ENCODE measurements at regions not wholly inside any gene's neighbourhood (a gene's known extent, or its start where the extent isn't known, plus 50 kb on each side); places are given as distances from the start of the nearest gene placed in this dataset.
"Not testable (repeated sequence)": the region's sequence is repeated elsewhere in the genome, so short reads cannot be mapped to it uniquely, and the experiment has no call there.

- DNase-seq (ENCODE audit: low read depth in 1 of 2, low spot score in 1 of 2) = no peak
Observed at GRCh38 chrX:55813150-55813549, 95.6 kb downstream of the RRAGB start.

- DNase-seq (ENCODE audit: low read depth in 1 of 2, low spot score in 1 of 2) = no peak
Observed at GRCh38 chrX:55815546-55815945, 98.0 kb downstream of the RRAGB start.

- no peak for DNase-seq (ENCODE audit: low read depth in 1 of 2, low spot score in 1 of 2)
Observed at GRCh38 chrX:55816023-55816422, 98.5 kb downstream of the RRAGB start.

- no peak for DNase-seq (ENCODE audit: low read depth in 1 of 2, low spot score in 1 of 2)
Observed at GRCh38 chrX:55818673-55819375, 101.3 kb downstream of the RRAGB start.

GRCh38 chrX:55839485-55839884 is 121.9 kb downstream of the RRAGB start:
- DNase-seq (ENCODE audit: low read depth in 1 of 2, low spot score in 1 of 2) = no peak

GRCh38 chrX:55841962-55842752 is 124.6 kb downstream of the RRAGB start:
- no peak for DNase-seq (ENCODE audit: low read depth in 1 of 2, low spot score in 1 of 2)

GRCh38 chrX:55866779-55867178 is 149.2 kb downstream of the RRAGB start:
- not testable (repeated sequence) for DNase-seq (ENCODE audit: low read depth in 1 of 2, low spot score in 1 of 2)

- DNase-seq (ENCODE audit: low read depth in 1 of 2, low spot score in 1 of 2) = no peak
Observed at GRCh38 chrX:55867181-55867651, 149.7 kb downstream of the RRAGB start.

- DNase-seq (ENCODE audit: low read depth in 1 of 2, low spot score in 1 of 2) = no peak
Observed at GRCh38 chrX:55867708-55868107, 150.2 kb downstream of the RRAGB start.

GRCh38 chrX:55874807-55875206 is 157.3 kb downstream of the RRAGB start:
- DNase-seq (ENCODE audit: low read depth in 1 of 2, low spot score in 1 of 2) = no peak

- DNase-seq (ENCODE audit: low read depth in 1 of 2, low spot score in 1 of 2) = not testable (repeated sequence)
Observed at GRCh38 chrX:55883541-55883940, 166.0 kb downstream of the RRAGB start.

- peak; percentile 2 to 20 for DNase-seq (ENCODE audit: low read depth in 1 of 2, low spot score in 1 of 2)
Observed at GRCh38 chrX:55907968-55908607, 190.5 kb downstream of the RRAGB start.

GRCh38 chrX:55908661-55909212 is 191.2 kb downstream of the RRAGB start:
- DNase-seq (ENCODE audit: low read depth in 1 of 2, low spot score in 1 of 2) = no peak

GRCh38 chrX:55919367-55920221 is 202.0 kb downstream of the RRAGB start:
- no peak for DNase-seq (ENCODE audit: low read depth in 1 of 2, low spot score in 1 of 2)

GRCh38 chrX:55924574-55924973 is 207.0 kb downstream of the RRAGB start:
- no peak for DNase-seq (ENCODE audit: low read depth in 1 of 2, low spot score in 1 of 2)

- DNase-seq (ENCODE audit: low read depth in 1 of 2, low spot score in 1 of 2) = not testable (repeated sequence)
Observed at GRCh38 chrX:55928529-55928928, 211.0 kb downstream of the RRAGB start.

All from stimulated activated CD4-positive, alpha-beta T cell treated with anti-CD3 and anti-CD28 coated beads, Interleukin-15, amount 100 ng/mL, for 1 hour (primary cell).